Activated CD4-positive, alpha-beta T cell treated with anti-CD3 and anti-CD28 coated beads, Interleukin-2, amount 50 U/mL, for 48 hours (primary cell): ENCODE measurements at regions not wholly inside any gene's neighbourhood (a gene's known extent, or its start where the extent isn't known, plus 50 kb on each side); places are given as distances from the start of the nearest gene placed in this dataset.
"Not testable (repeated sequence)": the region's sequence is repeated elsewhere in the genome, so short reads cannot be mapped to it uniquely, and the experiment has no call there.

Source experiments
- DNase-seq, 2 experiments: peaks; one replicate each; pipeline ENCODE4 v3.0.0-alpha.2; 2020

DNA sequence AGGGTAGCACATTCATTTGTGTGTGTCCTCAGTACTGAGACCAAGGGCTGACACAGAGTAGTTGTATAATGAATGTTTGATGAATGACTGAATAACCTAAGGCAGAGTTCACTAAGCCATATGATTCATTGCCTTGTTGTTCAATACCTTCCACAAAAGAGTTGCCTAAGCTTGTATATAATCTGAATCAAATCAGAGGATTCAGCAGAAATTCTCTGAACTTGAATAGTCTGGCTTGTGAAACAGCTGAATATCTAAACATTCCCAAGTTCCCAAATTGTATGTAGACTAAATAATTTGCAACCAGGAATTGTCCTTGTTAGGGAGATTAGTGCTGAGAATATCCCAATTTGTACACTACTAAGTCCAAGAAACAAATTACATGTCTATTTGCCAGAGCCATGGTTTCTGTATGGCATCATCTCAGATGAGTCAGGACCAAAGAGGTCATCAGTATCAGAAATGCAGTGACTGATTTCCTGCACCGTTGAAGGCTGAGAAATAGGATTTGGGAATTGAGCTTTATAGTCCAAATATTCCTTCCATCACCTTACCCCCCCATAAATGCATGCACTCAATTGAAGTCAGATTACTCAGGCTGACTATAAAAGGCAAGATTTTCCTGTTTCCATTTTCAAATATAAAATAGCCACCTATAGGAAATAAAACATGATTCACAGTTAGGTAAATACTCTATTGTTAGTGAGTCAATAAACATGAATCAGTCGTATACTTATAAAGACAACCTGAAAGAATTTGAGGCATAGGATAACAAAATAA is 168.7 kb downstream of the PHLDA1 start:
- no peak for DNase-seq

GRCh38 chr12:75859868-75860267 is 171.7 kb downstream of the PHLDA1 start:
- DNase-seq: no peak

GRCh38 chr12:75856235-75856634 is 175.3 kb downstream of the PHLDA1 start:
- DNase-seq: no peak

DNA sequence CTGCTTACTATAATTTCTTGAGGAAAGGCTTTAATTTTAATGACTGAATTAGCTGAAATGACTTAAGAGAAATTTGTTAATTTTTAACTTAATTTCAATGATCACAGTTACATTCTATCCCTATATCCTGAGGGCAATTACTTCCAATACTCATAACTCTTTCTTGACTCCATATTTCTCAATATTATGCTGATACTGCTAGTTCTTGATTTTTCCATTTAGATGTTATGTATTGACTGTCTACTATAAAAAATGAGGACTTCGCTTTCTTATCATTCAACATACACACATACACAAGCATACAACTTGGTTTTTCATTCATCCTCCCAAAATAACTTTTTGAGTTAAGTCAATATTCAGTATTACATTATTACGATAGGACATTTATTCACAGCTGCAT is 176.2 kb downstream of the PHLDA1 start:
- DNase-seq: no peak

DNA sequence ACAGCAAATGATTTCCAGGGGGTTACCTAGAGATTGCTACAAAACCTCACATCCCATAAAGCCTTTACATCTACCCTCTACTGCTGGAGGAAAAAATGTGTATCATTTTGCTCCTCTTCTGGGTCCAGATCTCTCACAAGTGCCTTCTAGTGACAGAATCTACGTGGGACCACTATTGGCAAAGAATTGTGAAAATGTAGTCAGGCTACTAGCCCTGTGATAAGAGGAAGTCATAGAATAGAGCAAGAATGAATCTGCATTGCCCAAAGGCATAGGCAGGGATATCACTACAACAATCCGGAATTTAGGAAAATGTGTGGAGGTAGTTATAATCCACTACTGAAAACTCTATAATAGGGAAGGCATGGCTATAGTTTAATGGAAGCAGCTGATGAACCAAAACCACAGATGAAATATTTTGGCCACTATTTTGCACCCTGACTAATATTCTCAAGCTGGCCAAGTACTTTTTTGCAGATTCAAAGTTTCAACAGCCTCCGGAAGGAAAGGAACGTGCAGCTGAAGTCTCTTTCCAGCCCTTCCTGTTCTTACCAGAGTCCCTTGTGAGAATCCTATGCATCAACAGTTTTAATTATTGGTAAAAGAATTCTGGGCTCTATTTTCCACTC is 176.8 kb downstream of the PHLDA1 start:
- no peak for DNase-seq

- DNase-seq: not testable (repeated sequence)
These were observed 177.4 kb downstream of the PHLDA1 start for GRCh38 chr12:75854137-75854536.

DNA sequence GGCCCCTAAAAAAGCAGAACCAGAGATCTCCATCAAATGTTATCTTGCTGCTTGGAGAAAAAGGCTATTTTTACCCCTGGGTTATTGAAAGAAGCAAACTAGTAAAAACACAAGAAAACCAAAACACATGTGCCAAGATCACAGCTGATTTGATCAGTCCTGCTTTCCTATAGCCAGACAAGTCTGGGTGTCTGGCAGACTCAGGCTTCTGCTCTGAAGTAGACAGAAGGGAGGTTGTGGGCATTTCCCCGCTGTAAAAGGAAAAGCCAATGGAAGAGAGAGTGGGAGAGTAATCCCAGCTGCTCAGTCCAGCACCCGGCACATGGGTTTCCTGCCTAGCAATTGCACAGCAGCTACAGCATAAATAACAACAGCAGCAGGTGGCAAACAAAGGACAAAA is 177.9 kb downstream of the PHLDA1 start:
- DNase-seq: no peak

- no peak for DNase-seq
These were observed 178.6 kb downstream of the PHLDA1 start for GRCh38 chr12:75852956-75853355.

- no peak for DNase-seq
These were observed 179.4 kb downstream of the PHLDA1 start for GRCh38 chr12:75852143-75852542.

- no peak for DNase-seq
These were observed 180.7 kb downstream of the PHLDA1 start for GRCh38 chr12:75850721-75851462.

DNA sequence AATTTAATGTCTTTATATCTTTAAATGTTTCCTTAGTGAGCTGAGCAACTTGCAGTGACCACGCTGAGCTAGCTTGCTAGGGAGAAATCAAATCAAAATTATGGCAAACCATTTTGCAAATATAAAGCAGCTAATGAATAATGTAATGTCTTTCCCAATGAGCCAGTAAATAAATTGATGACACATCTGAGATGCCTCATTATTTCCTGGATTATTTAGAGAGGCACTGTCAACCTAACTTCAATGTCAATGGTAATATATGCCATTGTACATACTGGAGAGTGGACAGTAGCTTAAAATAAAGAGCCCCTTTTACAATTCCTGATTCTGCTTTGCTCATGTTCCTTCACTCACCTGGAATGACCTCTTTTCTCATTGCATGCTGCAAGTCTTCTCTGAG is 182.6 kb downstream of the PHLDA1 start:
- DNase-seq: no peak

DNA sequence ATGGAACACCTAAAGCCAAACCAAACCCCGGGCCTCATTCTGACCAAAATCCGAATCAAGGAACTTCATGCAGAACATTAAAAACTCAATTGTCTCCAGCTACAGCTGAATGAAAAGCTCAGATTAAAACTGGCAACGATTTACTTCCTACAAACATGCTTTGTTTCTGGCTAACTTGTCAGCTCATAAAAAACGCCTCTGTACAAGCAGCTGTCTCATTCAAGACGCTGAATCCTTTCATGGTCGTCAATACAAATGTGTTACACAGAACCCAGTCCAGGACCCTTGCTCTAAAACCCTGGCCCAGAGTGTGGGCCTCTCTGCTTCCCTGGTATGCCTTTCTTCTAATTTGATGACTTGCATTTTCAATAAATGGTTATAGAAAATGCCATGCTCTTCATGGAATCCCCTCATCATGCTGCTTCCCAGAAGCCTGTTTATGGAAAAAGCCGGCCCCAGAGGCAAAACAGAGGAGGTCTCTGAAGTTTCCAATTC is 183.1 kb downstream of the PHLDA1 start:
- DNase-seq: no peak

GRCh38 chr12:75846102-75846501 is 185.5 kb downstream of the PHLDA1 start:
- DNase-seq: no peak

- no peak for DNase-seq
These were observed 186.6 kb downstream of the PHLDA1 start for GRCh38 chr12:75844985-75845384.

DNA sequence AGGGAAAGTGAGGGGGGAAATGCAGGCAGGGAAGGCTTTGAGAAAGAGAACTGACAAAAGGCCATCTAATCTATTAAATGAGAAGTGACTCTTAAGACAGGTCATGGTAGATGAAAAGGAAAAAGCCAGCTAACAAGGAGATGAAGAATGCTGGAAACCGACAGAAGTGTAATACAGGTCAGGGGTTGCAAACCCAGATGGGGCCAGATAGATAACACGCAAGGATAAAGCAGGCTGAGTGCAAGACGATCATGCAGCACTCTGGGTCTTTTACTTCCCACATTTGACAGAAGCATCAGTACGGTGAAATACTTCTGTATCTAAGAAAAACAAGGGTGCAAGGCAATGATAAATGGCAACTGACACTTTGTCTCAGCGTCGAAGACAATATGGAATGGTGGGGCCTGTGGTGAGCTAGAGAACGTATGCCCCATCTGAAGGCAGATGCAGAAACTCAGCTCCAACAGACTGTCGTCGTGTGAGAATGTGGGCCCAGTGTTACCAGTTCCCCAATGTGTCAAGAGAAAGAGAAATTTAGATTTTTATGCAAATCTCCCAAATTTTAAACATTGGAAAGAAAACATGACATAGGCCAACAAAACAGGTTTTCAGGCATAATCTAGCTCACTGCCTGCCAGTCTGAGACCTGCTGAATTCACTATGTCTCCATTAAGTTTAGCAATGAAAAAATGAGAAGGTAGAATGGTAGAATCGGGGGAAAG is 187.4 kb downstream of the PHLDA1 start:
- DNase-seq: no peak

DNA sequence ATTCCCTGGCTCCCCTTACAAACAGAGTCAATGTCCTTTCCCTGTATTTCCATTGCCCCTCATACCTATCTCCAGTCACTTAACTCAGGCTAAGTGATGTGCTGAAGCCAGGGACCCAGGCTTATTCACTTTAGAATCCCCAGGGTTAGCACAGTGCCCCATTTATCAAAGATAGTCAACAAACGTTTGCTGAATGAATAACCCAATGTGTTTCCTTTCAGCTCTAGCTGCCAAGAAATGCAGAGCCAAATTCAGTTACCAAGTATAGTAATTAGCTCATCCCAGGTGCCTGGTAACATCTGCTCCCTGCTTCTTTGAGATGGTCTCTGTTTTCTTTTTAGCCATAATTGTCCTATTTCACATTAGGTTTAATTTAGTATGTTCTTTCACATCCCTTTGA is 189.5 kb downstream of the PHLDA1 start:
- no peak for DNase-seq

- DNase-seq: no peak
These were observed 190.6 kb downstream of the PHLDA1 start for GRCh38 chr12:75840994-75841355.

- no peak for DNase-seq
These were observed 193.3 kb downstream of the PHLDA1 start for GRCh38 chr12:75838309-75838708.

DNA sequence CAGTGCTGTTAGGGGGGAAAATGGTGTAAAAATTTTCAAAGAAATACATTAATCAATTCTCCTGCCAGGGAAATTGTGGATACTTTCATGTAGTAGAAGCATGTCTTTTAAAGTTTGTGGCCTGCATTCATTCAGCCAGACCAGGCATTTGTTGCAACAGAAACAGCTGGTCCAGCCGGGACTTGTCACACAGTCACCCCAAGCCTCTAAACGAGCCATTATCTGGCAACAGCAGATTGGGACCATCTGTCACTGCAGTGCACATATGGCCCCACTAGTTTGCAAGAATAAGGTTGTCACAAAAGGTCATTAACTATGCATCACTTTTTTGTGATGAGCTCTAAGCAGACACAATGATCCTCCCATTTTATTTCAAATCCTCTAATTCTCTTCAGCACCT is 193.9 kb downstream of the PHLDA1 start:
- DNase-seq: no peak

- DNase-seq: no peak
These were observed 195.0 kb downstream of the PHLDA1 start for GRCh38 chr12:75836533-75836932.

- DNase-seq: no peak
These were observed 197.0 kb downstream of the PHLDA1 start for GRCh38 chr12:75834591-75834990.

DNA sequence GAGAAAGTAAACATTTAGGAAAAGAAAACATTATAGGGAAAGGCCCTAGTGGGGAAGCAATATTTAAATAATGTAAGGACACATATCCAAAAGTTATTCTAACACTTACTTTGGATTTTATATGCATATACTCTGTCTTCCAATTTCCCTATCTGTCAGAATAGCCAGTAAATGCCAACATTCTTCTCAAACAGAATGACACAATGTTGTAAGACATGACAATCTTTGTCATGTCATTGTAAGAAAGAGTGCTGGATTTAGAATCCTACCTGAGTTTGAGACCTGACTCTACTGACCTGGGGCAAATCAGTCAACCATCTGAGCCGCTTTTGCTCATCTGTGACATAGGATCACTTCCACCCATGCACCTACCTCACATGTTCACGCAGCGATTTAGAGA is 198.3 kb downstream of the PHLDA1 start:
- no peak for DNase-seq

GRCh38 chr12:75831402-75831801 is 200.2 kb downstream of the PHLDA1 start:
- DNase-seq: no peak
